HG03095 (cell line): ENCODE measurements at regions not wholly inside any gene's neighbourhood (a gene's known extent, or its start where the extent isn't known, plus 50 kb on each side); places are given as distances from the start of the nearest gene placed in this dataset.
"Not testable (repeated sequence)": the region's sequence is repeated elsewhere in the genome, so short reads cannot be mapped to it uniquely, and the experiment has no call there.

Experiments used
- ATAC-seq: cut with Tn5 transposase; IDR thresholded peaks from one replicate; pipeline ENCODE4 v1.9.1; 2021; ENCODE audit warnings: moderate library complexity; ENCODE audit not compliant: unreplicated experiment

DNA sequence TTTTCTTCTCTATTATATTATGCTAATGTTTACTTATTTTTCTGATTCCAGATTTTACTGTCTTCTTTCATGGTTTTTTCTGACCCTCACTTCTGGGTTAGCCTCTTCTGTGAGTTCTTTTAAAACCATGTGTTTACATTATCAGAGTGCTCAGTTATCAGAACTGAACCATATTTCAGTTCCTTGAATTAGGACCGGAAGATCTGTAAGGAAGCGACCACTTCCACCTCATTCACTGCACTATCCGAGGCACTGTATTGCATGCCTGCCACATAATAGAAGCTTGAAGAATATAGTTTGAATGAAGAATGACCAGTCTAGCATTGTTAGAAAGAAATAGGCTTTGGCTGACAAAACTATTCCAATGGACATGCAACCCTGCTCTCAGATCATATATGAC lies 281.0 kb upstream of the DEPDC1 start:
- ATAC-seq, result no peak

DNA sequence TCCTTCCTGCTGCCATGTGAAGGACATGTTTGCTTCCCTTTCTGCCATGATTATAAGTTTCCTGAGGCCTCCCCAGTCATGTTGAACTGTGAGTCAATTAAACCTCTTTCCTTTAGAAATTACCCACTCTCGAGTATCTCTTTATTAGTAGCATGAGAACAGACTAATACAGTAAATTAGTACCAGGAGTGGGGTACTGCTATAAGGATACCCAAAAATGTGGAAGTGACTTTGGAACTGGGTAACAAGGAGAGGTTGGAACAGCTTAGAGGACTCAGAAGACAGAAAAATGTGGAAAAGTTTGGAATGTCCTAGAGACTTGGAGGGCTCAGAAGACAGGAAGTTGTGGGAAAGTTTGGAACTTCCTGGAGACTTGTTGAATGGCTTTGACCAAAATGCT lies 283.0 kb upstream of the DEPDC1 start:
- ATAC-seq, result not testable (repeated sequence)

DNA sequence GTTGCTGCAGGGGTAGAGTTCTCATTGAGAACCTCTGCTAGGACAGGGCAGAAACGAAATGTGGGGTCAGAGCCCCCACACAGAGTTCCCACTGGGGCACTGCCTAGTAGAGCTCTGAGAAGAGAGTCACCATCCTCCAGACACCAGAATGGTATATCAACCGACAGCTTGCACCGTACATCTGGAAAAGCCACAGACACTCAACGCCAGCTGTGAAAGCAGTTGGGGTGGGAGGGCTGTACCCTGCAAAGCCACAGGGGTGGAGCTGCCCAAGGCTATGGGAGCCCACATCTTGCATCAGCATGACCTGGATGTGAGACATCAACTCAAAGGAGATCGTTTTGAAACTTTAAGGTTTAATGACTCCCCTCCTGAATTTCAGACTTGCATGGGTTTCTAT lies 284.0 kb upstream of the DEPDC1 start:
- ATAC-seq, result no peak

DNA sequence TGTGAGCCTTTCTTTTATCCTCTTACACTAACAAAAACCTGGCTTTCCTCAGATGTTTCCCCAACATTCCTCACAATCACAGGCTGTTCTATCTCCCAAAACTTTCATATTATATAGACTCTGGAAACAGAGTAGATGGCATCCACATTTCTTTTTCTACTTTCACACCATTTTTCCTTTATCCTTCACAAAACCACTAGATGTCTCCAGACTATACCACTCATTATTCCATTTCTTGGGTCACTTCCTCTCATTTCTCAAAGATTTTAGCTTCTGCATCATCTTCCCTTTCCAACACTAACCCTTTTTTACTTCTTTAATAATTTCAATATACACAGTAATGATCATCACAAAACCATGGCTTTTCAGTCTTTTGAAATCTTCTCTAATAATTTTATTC lies 286.0 kb upstream of the DEPDC1 start:
- no peak for ATAC-seq

DNA sequence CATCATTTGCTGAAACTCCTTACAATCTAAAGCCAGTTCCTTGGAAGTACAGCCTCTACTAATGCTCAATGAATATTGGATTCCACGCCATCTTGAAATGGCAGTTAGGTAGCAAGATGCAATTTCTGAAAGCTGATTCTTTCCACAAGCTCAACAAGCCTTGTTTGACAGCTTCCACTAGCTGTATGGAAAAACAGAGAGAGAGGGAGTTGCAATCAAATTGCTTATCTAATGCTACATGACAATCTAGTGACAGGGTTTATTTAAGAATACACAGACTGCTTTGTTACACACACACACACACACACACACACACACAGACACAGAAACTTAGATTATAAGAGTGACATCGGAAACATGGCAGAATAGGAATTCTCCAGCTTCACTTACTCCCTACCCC lies 288.4 kb upstream of the DEPDC1 start:
- ATAC-seq, result no peak

DNA sequence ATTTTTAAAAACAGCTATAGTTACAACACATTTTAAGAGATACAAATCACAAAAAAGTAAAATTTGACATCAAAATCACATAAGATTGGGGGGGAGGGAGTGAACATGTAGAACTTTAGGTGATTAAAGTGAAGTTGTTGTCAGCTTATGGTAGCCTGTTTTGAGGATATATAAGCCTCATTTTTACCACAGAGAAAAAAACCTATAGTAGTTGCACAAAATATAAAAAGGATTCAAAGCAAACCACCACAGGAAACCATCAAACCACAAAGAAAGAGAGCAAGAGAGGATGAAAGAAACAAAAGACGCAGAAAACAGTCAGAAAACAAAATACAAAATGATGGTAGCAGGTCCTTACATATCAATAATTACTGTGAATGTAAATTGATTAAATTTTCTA lies 291.9 kb upstream of the DEPDC1 start:
- no peak for ATAC-seq

DNA sequence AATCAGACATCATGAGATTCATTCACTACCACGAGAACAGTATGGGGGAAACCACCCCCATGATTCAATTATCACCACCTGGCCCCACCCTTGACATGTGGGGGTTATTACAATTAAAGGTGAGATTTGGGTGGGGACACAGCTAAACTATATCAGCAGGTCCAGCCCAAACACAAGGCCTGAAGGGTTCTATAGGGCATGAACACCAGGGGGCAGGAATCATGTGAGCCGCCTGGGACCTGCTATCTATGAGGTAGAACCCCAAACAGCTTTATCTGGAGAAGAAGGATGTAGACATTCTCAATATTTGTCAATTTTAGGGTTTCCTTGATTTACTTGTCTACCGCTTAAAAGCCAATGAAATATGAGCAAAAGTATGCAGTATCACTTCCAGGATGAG lies 294.9 kb upstream of the DEPDC1 start:
- ATAC-seq, result no peak

DNA sequence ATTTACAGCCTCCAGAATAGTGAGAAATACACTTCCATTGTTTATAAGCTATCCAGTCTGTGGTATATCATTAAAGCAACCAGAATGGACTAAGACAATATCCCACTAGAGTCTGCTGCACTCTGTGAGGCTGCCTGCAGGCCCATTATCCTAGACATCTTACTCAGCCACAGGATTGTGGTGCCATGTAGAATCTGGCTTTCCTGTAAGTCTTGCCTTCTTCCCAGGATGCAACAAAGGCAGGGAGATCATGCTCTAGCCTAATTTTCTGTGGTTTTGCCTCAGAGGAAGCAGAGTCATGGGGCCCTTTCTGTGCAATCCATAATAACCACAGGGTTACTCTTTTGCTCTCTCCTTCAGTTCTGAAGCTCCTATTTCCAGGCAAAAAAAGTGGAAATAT lies 299.1 kb upstream of the DEPDC1 start:
- ATAC-seq, result no peak

DNA sequence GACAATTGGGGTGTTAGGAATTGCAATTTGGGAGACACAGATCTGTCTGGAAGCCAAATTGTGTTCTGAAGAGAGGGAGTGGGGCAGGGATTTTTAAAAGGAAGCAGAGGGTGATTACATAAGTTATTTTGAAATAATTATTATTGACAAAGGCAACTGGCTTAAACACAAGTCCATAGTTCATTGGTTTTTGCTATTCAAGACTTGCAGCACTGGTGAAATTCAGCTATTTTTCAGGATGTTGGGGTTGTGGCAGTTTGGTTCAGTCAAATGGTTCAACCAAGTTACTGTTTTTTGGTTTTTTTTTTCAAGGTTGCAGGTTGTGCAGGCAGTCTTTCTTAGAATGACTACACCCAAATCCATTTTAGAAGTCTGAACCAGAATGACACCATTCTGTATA lies 300.0 kb upstream of the DEPDC1 start:
- no peak for ATAC-seq

DNA sequence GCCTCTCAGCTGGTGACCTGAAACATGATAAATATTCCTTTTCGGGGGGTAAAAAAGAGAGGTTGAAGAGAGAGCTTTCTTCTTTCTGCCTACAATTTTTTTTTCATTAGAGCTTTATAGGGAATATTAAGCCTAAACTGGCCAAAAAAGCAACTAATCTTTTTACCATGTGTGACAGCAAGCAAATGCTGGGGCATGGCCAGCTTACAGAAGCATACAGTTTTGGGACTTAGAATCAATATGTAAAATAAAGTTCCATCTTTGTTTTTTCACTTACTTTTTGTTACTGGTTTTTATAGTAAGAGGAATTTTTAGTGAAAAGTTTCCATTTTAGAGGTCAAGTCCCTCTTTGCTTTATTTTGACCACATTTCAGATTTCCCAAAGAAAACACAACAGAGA lies 301.2 kb upstream of the DEPDC1 start:
- ATAC-seq, result no peak

DNA sequence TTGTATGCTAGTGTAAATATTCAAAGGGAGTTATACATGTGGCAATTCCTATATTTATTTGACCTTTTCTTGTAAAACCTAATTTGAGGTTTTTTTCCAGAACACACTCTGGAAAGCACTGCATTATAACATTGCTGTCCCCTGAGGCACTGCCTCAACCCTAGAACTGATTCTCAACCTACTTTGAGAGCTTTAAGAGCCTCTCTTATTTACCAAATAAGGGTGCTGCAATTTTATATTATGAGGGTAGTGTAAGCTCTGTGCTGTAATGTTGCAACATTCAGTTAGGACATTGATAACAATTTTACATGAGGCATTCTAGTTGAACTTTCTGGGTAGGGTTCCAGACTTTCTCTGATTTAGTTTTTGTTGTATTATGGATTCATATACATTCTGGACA lies 302.2 kb upstream of the DEPDC1 start:
- ATAC-seq, result no peak

DNA sequence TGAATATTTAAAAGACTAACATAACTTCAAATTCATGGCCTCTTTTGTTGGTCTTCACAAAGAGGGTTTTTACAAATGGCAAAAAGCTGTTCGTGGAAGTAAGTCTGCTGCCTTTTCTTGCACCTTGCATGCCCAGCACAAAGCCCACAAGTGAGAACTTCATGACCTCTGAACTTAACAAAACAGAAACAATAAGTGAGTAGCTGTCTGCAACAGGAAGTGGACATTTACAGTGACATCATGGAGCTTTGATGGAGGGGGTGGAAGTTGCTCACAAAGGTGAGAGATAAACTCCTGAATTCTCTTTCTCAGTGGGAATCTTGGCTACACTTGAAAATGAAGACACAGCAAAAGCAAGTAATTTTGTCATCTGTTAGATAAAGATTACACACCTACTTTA lies 303.3 kb upstream of the DEPDC1 start:
- ATAC-seq, result no peak

DNA sequence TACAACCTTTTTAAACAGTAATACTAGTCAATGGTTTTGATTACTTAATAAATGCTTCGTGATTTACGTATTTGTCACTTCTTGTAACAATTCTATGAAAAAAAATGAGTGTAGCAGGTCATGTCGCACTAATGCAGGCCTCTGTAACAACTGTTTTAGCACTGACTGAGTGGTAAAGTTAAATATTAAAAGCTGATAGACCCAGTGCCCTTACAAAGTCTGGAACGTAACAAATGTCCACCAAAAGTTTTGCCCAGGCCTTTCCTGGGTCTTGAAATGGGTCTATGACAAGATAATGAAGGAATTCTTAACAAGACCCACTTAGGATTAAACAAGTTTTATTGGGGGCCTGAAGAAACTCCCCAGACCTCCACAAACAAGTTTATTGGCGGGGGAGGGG lies 304.6 kb upstream of the DEPDC1 start:
- ATAC-seq, result no peak

DNA sequence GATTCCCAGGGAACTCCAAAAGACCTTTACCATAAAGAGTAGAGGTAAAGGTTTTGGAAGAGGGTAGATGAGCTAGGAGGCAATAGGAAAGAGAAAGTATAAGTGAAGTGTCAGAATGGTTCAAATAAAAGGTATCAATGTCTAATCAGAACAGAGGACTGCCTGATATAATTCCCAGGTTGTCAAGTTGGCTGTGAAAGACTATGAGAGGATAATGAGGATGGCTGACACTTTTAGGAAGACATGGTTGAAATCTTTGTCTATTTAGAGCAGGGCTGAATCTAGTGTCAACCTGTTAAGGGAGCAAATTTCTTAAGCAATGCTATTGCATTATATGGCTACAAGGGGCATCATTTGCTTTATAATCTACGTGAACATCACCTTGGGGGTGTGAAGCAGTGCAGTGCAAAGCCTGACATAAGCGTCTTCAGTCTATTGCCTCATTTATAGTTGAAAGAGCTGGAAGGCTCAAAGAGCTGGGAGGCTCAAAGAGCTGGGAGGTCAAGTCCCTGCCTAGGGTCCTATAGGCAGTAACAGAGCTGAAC lies 308.3 kb upstream of the DEPDC1 start:
- no peak for ATAC-seq

DNA sequence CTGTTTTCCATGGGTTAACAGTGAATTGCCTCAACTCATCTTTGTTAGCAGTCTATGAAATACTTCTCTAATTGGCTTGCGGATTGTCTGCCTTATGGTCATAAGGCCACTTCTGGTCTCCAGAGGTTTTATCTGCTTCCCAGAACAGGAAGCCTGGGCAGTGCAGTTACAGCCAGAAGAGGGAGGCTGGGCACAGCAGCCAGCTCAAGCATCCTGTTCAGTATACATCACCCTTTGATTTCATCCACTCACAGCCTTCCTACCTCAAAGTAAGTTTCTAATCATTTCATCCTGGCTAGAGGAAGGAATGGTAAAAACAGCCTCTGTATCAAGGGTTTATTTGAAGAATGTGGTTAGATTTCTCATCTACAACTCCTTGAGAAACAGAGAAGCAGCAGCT lies 311.5 kb upstream of the DEPDC1 start:
- ATAC-seq, result no peak

DNA sequence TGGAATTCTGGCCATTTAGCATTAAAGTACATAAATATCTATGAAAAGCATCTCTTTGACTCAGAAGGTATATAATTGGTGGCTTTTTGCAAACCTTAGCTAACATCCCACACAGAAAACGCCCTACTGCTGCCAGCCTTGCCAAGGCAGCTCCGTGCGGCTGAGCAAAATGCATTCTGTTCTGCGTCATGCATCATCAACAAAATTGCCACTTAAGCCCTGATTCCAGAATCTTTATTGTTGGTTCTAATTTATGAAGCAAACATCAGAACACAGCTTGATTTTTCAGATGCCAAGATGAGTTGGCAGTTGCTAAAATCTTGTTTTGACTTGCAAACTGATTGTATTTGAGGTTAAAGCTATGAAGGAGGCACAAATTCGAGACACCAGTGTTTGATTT lies 314.9 kb upstream of the DEPDC1 start:
- ATAC-seq, result no peak

DNA sequence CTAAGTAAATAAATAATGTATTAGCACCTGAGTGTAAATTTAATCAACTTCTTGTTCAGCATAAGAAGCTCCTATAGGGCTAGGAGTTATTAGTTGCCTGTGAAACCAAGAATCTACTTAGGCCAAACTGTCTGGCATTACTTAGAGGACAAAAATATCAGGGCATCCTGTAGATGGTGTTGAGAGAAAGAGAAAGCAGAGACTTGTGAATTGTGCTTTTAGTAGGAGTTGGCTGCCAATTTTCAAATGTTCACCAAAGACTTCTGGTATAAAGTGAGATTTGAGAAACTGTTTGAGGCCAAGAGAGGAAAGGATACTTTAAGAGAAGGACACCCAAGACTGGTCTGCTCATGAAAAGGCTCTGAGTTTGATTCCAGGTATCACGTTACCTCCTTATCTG lies 315.5 kb upstream of the DEPDC1 start:
- no peak for ATAC-seq

DNA sequence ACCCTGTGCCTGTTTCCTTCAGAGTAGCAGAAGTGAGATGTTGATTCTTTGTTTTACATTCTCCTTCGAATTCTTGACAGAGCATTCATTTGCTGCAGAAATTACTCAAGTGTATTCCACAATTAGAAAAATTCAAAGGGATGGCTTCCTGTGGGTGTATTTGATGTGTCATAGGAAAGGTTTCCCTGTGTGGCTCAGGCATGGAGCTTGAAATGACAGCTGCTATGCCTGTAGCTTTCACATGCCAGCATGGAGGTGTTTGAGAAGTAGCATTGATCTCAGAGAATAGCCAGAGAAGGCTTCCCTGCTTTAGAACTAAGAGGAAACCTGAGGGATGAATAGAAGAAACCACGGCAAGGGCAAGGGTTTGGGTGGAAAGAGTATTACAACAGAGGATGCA lies 317.2 kb upstream of the DEPDC1 start:
- no peak for ATAC-seq

DNA sequence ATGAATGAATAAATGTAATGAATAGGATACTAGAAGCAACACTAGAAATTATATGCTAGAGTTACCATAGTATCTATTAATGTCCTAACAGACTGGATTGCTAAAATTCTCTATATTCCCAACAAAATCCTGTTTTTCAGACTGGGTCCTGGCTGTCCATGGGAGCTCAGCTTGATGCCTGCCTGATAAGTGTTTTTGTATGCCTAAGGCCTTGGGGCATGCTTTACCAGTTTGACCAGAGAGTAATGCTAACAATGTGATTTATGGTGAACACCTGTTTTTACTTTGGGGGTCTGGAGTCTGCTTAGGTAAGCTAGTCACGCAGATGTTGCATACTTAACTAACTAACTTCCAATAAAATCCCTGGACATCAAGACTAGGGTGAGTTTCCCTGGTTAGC lies 318.8 kb upstream of the DEPDC1 start:
- no peak for ATAC-seq

DNA sequence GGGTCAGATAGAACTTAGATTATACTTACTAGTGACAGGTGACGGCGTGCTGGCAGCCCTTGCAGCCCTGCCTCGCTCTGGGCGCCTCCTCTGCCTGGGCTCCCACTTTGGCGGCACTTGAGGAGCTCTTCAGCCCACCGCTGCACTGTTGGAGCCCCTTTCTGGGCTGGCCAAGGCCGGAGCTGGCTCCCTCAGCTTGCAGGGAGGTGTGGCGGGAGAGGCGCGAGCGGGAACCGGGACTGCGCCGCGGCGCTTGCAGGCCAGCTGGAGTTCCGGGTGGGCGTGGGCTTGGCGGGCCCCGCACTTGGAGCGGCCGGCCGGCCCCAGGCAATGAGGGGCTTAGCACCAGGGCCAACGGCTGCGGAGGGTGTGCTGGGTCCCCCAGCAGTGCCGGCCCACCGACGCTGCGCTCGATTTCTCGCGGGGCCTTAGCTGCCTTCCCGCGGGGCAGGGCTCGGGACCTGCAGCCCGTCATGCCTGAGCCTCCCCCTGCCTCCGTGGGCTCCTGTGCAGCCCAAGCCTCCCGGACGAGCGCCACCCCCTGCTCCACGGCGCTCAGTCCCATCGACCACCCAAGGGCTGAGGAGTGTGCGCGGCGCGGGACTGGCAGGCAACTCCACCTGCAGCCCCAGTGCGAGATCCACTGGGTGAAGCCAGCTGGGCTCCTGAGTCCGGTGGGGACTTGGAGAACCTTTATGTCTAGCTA lies 320.8 kb upstream of the DEPDC1 start:
- not testable (repeated sequence) for ATAC-seq

DNA sequence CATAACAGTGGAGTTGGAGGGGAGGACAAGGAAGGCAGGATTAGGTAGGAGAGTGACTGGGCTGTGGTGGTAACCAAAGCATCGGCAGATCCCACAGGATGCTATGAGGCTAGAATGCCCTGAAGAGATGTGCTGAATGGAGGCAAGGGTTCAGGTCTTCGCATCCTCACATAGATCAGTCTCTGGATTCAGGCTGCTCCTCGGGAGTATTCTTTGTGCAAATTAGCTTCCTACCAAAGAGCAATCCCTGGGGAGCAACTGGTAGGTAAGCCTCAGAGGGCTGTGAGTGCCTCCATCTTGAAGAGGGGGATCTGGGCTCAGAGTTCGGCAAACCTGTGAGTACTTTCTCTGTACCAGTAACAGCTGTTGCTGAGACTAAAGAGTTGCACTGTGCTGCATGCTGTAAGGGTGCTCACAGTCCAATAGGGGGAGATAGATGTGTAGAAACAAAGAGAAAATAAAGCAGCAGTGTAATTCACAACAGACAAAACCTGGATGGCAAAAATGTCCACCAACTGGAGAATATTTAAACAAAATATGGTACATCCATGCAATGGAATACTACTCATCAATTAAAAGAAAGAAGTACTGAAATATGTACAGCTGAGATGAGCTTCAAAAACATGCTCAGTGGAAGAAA lies 322.4 kb upstream of the DEPDC1 start:
- no peak for ATAC-seq

DNA sequence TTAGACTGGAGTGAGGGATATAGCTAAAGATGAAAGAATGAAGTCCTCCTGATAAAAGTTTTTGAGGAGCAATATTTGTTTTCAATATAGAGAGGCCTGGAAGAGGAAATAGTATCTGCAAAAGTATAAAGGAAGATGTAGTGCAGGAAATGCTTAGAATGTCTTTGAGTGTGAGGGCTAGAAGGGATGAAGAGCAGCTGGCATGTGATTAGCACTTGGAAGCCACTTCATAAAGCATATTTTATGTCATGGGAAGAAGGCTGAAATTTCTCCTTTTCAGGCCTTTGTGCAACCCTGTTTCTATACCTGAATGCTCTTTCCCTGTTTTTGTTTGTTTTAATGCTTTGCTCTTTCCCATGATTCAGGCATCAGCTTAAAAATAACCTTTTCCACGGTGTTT lies 323.3 kb upstream of the DEPDC1 start:
- ATAC-seq, result no peak

DNA sequence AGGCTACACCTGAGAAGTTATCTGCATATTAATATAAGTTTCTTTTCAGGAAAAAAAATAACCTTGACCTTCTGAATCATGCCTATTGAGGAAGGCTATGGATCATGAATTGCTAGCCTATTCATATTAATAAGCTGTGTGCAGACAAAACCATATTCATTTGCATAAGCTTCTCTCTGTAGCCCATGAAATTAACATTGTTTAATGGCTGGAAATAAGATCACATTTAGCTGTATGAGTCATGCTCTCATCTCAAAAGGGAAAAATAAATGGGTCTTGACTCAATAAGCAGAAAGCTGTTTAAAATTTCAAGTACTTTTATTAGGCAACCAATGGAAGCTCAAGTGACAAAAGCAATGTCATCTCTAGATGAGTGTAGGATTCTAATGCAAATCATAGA lies 330.0 kb upstream of the DEPDC1 start:
- ATAC-seq, result no peak
